ENCODE measurements at regions not wholly inside any gene's neighbourhood (a gene's known extent, or its start where the extent isn't known, plus 50 kb on each side); places are given as distances from the start of the nearest gene placed in this dataset.

GRCh38 chr14:96741151-96741977 is 55.8 kb upstream of the VRK1 start:
- H3K4me3 ChIP-seq (replicated peaks in 1 of 2; ENCODE audit: low read depth in 2 of 2, low read length in 2 of 2) = peak overlapping the region; percentile 54 to 60
- TF ChIP-seq CTCF (IDR thresholded peaks at IDR 0.05; ENCODE audit: low read depth, low read length) = peak; percentile 67
- DNase-seq (ENCODE audit: low read depth in 2 of 2) = peak; percentile 50 to 56

- H3K4me3 ChIP-seq (replicated peaks in 1 of 2; ENCODE audit: low read depth in 2 of 2, low read length in 2 of 2) = no peak overlapping the region
- no peak for TF ChIP-seq CTCF (IDR thresholded peaks at IDR 0.05; ENCODE audit: low read depth, low read length)
- DNase-seq (ENCODE audit: low read depth in 2 of 2) = no peak
These were observed 52.9 kb upstream of the VRK1 start for GRCh38 chr14:96744262-96744661.

- peak in 1 of 2 donors; percentile 2 for DNase-seq (ENCODE audit: low read depth in 2 of 2)
- H3K4me3 ChIP-seq (replicated peaks in 1 of 2; ENCODE audit: low read depth in 2 of 2, low read length in 2 of 2) = no peak overlapping the region
- no peak for TF ChIP-seq CTCF (IDR thresholded peaks at IDR 0.05; ENCODE audit: low read depth, low read length)
These were observed 51.6 kb upstream of the VRK1 start for GRCh38 chr14:96745500-96746051.

- DNase-seq (ENCODE audit: low read depth in 2 of 2) = peak in 1 of 2 donors; percentile 8
- no peak for TF ChIP-seq CTCF (IDR thresholded peaks at IDR 0.05; ENCODE audit: low read depth, low read length)
- no peak overlapping the region for H3K4me3 ChIP-seq (replicated peaks in 1 of 2; ENCODE audit: low read depth in 2 of 2, low read length in 2 of 2)
These were observed 51.1 kb upstream of the VRK1 start for GRCh38 chr14:96746101-96746500.

GRCh38 chr14:96747006-96747405 is 50.2 kb upstream of the VRK1 start:
- DNase-seq (ENCODE audit: low read depth in 2 of 2) = no peak
- TF ChIP-seq CTCF (IDR thresholded peaks at IDR 0.05; ENCODE audit: low read depth, low read length) = no peak

More at GRCh38 chr14:96747006-96747405, 50.2 kb upstream of the VRK1 start:
- no peak overlapping the region for H3K4me3 ChIP-seq (replicated peaks in 1 of 2; ENCODE audit: low read depth in 2 of 2, low read length in 2 of 2)
